ENCODE measurements at regions not wholly inside any gene's neighbourhood (a gene's known extent, or its start where the extent isn't known, plus 50 kb on each side); places are given as distances from the start of the nearest gene placed in this dataset.

GRCh38 chr2:14558335-14558919 lies 74.1 kb upstream of the LRATD1 start:
- TF ChIP-seq CTCF (conservative IDR thresholded peaks at IDR 0.05 in 1 of 2, IDR thresholded peaks at IDR 0.05 in 1 of 2; ENCODE audit: low read depth in 1 of 2, low read length in 2 of 2), result no peak
- TF ChIP-seq EZH2 (IDR thresholded peaks at IDR 0.05; ENCODE audit: low read length, missing control alignments), result no peak
